B cell (primary cell): ENCODE measurements at regions not wholly inside any gene's neighbourhood (a gene's known extent, or its start where the extent isn't known, plus 50 kb on each side); places are given as distances from the start of the nearest gene placed in this dataset.

Source experiments
- CTCF ChIP-seq: fragments of 200-600 bp; IDR thresholded peaks from one replicate; pipeline ENCODE4 v1.8.0; 2022; ENCODE audit warnings: antibody characterized with exemption, mild to moderate bottlenecking
- EZH2 ChIP-seq: IDR thresholded peaks from 2 replicates; pipeline ENCODE4 v1.6.1; 2012; ENCODE audit warnings: borderline replicate concordance, low read depth, mild to moderate bottlenecking, moderate library complexity, low read length; ENCODE audit not compliant: insufficient read depth, poor library complexity, severe bottlenecking

- TF ChIP-seq CTCF (no peak), EZH2 (no peak)
Measured at GRCh38 chr6:155890409-155890808, 434.8 kb upstream of the NOX3 start.
